Stimulated activated CD8-positive, alpha-beta memory T cell treated with anti-CD3 and anti-CD28 coated beads, Interleukin-4, amount 100 ng/mL, for 1 hour (primary cell): ENCODE measurements at regions not wholly inside any gene's neighbourhood (a gene's known extent, or its start where the extent isn't known, plus 50 kb on each side); places are given as distances from the start of the nearest gene placed in this dataset.

Source experiments
- DNase-seq, 2 donors: peaks; one replicate each; pipeline ENCODE4 v3.0.0-alpha.2; 2020; ENCODE audit warnings: low read depth in 2 of 2, low spot score in 1 of 2

DNA sequence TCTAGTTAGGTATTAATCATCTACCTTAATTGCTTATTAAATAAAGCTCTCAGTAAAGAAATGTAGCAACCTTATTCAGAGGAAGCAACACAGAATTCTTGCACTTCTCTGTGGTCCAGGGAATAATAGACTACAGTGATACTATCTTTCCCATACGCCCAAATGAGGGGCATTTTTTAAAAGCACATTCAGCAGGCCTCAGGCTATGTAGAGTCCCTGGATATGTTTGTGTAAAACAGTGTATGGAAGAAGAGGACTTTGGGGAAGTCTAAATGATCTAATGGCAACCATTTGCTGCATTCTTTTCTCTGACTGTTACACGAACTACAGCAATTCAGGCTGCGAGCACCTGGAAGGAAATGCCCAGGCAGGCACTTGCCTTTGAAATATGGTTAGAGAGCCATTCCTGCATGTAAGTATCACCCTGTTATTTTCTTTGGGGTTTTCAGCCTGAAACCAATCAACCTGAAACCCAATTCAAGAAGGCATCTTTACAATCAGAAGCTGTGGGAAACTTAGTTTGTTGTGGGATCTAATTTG lies 1814.7 kb upstream of the CELF4 start:
- no peak for DNase-seq

GRCh38 chr18:39375066-39375465 lies 1809.5 kb upstream of the CELF4 start:
- DNase-seq, result no peak

GRCh38 chr18:39371996-39372395 lies 1806.4 kb upstream of the CELF4 start:
- no peak for DNase-seq

DNA sequence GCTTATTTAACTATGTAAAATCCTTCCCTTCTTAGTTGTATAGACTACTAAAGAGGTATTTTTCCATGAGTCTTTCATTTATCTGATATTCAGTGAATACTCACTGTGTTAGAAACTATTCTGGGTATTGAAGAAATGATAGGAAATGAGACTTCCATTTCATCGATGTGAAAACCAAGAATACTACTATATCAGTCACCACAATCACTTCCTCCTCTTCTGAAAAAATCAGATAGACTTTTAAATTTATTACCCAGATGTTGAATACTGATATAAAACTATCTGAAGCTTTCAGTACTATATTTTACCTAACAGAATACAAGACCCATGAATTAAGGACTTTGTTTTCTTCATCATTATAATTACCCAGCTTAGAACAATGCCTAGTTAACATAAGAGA lies 1801.1 kb upstream of the CELF4 start:
- DNase-seq, result no peak

- no peak for DNase-seq
Observed at GRCh38 chr18:39365836-39366485, 1800.4 kb upstream of the CELF4 start.

- no peak for DNase-seq
Observed at GRCh38 chr18:39360072-39360471, 1794.5 kb upstream of the CELF4 start.

DNA sequence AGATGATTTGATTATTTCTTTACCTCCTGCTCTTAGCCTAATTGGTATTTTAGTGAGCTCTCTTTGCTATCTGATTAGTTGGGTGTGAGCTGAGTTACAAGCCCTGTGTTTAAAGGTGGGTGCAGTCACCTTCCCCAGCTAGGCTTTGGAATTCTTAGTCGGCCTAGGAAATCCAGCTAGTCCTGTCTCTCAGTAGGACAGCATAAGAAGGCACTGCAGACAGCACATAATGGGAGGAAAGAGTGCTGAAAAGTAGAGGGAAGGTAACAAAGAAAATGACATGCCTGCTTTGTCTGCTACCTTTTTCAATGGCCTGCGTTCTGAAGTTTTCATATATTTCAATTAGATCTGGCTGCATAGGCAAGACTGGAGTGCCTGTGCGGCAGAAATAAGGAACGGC lies 1794.0 kb upstream of the CELF4 start:
- no peak for DNase-seq

GRCh38 chr18:39350945-39351344 lies 1785.3 kb upstream of the CELF4 start:
- DNase-seq, result no peak

- no peak for DNase-seq
Observed at GRCh38 chr18:39349801-39350200, 1784.2 kb upstream of the CELF4 start.

GRCh38 chr18:39348757-39349156 lies 1783.2 kb upstream of the CELF4 start:
- no peak for DNase-seq

- DNase-seq, result no peak
Observed at GRCh38 chr18:39347701-39348100, 1782.1 kb upstream of the CELF4 start.

DNA sequence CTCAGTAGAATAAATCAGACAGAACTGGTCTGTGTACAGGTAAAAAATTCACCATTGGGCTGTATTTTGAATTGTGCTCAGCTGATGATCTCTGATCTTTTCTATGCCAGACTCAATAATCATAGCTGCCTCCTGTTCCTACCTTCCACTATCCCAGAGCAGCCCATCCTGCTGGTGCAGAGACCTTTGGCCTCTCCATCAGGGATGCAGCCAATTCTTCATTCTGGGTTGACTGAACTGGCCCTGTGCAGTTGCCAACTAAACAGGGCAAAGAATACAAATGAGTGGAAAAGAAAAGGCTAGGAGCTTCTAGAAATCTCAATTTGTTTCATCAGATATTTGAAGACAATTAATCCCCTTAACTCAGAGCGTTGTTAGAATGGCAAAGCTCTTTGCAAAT lies 1781.3 kb upstream of the CELF4 start:
- DNase-seq, result no peak

DNA sequence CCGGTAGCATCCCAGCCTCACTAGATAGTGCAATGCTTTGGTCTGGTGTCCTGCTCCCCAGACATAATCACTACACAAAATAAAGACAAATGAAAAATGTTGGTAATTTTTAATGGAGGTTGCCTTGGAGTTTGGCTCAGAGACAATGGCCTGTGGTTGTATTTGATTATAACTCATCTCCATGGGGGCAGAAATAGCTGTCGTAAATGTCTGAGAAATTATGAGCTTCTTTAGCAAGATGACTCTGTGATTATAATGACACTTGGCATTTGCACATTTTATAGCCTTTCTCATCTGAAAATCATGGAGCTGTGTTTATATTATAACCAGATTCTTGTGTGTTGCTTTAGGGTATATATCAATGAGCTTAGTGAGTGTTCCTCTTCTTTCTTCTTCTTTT lies 1779.7 kb upstream of the CELF4 start:
- DNase-seq, result no peak

GRCh38 chr18:39344487-39344886 lies 1778.9 kb upstream of the CELF4 start:
- no peak for DNase-seq

- no peak for DNase-seq
Observed at GRCh38 chr18:39341129-39341528, 1775.5 kb upstream of the CELF4 start.

DNA sequence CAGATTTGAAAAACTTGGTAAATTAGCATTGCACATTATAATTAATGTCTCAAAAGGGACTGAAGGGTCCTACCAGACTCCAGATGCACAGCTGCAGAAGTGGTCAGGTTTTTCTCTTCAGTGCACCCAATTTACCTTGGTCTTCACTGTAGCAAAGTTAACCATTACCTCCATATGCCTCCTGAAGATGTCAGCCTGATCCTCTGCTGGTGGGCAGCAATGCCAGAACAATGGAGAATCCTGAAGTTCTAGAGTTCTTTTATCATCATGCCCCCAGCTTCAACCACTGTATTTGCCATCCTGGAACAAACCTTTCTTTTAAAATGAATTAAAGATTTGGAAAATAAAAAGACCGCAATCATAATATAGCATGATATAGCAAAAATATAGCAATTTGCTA lies 1774.8 kb upstream of the CELF4 start:
- DNase-seq, result no peak

GRCh38 chr18:39329496-39330275 lies 1764.1 kb upstream of the CELF4 start:
- no peak for DNase-seq

DNA sequence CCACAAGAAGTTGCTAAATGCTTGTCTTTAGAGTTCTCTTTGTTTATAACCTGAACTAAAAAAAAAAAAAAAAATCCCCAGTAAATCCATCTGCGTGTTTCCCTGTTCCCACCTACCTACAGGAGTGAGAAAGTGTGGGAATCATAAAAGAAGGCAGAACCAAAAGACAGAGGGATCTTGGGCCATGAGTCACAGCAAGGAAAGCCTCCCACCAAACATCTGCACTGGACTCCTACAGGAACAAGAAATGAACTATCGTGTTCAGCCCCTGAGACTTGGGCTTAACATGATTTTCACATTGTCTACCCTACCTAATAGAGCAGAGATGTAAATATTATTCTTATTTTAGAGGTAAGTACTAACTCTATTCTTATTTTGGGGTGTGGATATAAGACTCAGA lies 1761.2 kb upstream of the CELF4 start:
- DNase-seq, result no peak

DNA sequence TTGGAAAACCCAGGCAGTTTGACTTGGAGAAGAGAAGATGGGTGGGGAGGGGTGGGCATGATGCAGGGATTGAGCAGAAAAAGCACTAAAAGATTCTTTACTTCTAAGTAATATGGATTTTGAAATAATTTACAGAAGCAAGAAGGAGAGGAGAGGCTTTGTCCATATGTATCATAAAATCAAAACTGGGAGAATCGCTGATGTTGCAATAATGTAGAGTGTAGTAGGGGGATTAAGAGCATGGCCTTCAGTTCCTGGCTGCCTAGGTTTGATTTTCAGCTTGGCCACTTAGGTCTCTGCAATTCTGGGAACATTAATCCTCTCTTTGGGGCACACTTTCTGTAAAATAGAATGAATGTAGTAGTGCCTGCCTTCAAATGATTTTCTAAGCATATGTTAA lies 1760.4 kb upstream of the CELF4 start:
- no peak for DNase-seq

GRCh38 chr18:39319141-39319540 lies 1753.5 kb upstream of the CELF4 start:
- no peak for DNase-seq

- no peak for DNase-seq
Observed at GRCh38 chr18:39318462-39318861, 1752.9 kb upstream of the CELF4 start.

GRCh38 chr18:39318008-39318407 lies 1752.4 kb upstream of the CELF4 start:
- no peak for DNase-seq

DNA sequence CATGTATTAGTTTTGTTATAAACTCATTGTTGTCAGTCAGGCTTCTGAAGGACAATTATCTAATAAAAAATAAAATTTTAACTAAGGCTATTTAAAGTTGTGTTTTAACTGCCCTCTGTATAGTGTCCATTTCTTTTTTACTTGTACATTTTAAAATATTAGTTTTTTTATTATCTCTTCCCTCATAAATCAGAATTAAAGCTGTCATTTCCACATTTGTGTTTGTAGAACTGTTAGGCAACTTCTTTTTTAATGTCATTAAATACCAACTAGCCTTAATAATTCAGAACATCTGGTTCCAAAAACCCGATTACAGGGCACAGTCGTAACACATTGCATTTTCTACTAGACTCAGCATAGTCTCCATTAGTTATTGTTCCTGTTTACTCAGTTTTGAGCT lies 1749.0 kb upstream of the CELF4 start:
- no peak for DNase-seq
